Hematopoietic multipotent progenitor cell (in vitro differentiated cells): ENCODE measurements at regions not wholly inside any gene's neighbourhood (a gene's known extent, or its start where the extent isn't known, plus 50 kb on each side); places are given as distances from the start of the nearest gene placed in this dataset.
"Not testable (repeated sequence)": the region's sequence is repeated elsewhere in the genome, so short reads cannot be mapped to it uniquely, and the experiment has no call there.

Experiments
- DNase-seq, 3 donors: peaks; one replicate each; pipeline ENCODE4 v3.0.0-alpha.2; 2011 to 2015; ENCODE audit warnings: low read depth in 2 of 3, low spot score in 2 of 3

- not testable (repeated sequence) for DNase-seq
Observed at GRCh38 chr17:15858082-15858481, 86.8 kb upstream of the ADORA2B start.

GRCh38 chr17:15860774-15861173 lies 84.2 kb upstream of the ADORA2B start:
- DNase-seq: not testable (repeated sequence)

- not testable (repeated sequence) for DNase-seq
Observed at GRCh38 chr17:15864061-15864460, 80.9 kb upstream of the ADORA2B start.

GRCh38 chr17:15864472-15864871 lies 80.5 kb upstream of the ADORA2B start:
- not testable (repeated sequence) for DNase-seq

- DNase-seq: not testable (repeated sequence)
Observed at GRCh38 chr17:15866015-15866414, 78.9 kb upstream of the ADORA2B start.

GRCh38 chr17:15867331-15867730 lies 77.6 kb upstream of the ADORA2B start:
- DNase-seq: not testable (repeated sequence)

- not testable (repeated sequence) for DNase-seq
Observed at GRCh38 chr17:15869868-15870267, 75.1 kb upstream of the ADORA2B start.

- not testable (repeated sequence) for DNase-seq
Observed at GRCh38 chr17:15872677-15873076, 72.3 kb upstream of the ADORA2B start.

- DNase-seq: not testable (repeated sequence)
Observed at GRCh38 chr17:15877882-15878500, 66.9 kb upstream of the ADORA2B start.

GRCh38 chr17:15882058-15882720 lies 62.7 kb upstream of the ADORA2B start:
- no peak for DNase-seq

- DNase-seq: no peak
Observed at GRCh38 chr17:15882777-15883176, 62.2 kb upstream of the ADORA2B start.

- peak in 1 of 3 donors; percentile 34 for DNase-seq
Observed at GRCh38 chr17:15883617-15884111, 61.3 kb upstream of the ADORA2B start.

GRCh38 chr17:15884731-15885130 lies 60.2 kb upstream of the ADORA2B start:
- DNase-seq: peak in 1 of 3 donors; percentile 37

- peak in 1 of 3 donors; percentile 9 for DNase-seq
Observed at GRCh38 chr17:15885770-15886169, 59.2 kb upstream of the ADORA2B start.

GRCh38 chr17:15886221-15886620 lies 58.7 kb upstream of the ADORA2B start:
- DNase-seq: no peak

GRCh38 chr17:15886804-15887203 lies 58.1 kb upstream of the ADORA2B start:
- peak in 1 of 3 donors; percentile 34 for DNase-seq

- DNase-seq: no peak
Observed at GRCh38 chr17:15888436-15888835, 56.5 kb upstream of the ADORA2B start.

GRCh38 chr17:15890279-15890892 lies 54.5 kb upstream of the ADORA2B start:
- DNase-seq: no peak

- DNase-seq: no peak
Observed at GRCh38 chr17:15891318-15891717, 53.6 kb upstream of the ADORA2B start.

- DNase-seq: no peak
Observed at GRCh38 chr17:15892244-15892643, 52.7 kb upstream of the ADORA2B start.

- DNase-seq: no peak
Observed at GRCh38 chr17:15892731-15893657, 51.9 kb upstream of the ADORA2B start.
